GM18870 (cell line): ENCODE measurements at regions not wholly inside any gene's neighbourhood (a gene's known extent, or its start where the extent isn't known, plus 50 kb on each side); places are given as distances from the start of the nearest gene placed in this dataset.

Source experiments
- ATAC-seq: cut with Tn5 transposase; IDR thresholded peaks from one replicate; pipeline ENCODE4 v1.9.1; 2021; ENCODE audit warnings: moderate library complexity; ENCODE audit not compliant: unreplicated experiment

DNA sequence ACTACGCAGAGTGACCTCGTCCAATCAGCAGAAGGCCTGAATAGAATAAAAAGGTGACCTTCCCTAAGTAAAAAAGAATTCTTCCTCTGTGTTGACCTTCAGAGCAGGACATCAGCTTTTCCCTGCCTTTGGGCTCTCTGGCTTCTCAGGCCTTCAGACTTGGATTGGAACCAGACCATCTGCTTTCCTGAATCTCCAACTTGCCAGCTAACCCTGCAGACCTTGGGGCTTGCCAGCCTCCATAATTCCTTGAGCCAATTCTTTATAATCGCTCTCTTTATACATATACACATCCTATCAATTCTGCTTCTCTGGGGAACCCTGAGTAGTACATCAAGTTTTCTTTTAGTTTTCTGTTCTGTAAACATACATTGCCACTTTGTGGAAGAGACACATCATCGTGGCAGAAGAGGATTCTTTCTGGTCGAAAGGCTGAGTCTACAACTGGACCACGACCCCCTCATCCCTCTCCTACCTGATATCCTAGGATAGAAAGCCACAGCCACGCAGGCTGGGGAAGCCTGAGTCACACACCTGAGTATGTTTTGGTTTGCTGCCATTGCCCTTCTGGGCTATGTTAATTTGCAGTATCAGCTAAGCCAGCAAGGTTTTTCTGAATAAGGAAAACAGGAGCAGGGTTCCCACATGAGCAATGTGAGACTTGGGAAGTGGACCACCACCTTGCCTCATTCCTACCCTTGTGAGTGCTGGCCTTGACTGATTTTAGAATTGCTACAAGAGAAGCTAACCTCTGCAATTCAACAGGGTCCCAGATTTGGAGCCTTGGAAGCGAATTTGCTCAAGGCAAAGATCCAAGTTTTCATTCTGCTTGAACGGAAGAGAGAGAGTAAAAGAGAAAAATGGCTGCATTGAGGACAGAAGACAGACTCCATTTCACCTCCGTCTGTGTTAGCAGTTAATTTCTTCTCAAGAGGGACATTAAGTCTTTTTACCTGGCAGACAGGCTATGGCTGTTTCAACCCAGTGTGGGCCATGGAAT, 445.2 kb upstream of the FZD8 start:
- ATAC-seq, result no peak

DNA sequence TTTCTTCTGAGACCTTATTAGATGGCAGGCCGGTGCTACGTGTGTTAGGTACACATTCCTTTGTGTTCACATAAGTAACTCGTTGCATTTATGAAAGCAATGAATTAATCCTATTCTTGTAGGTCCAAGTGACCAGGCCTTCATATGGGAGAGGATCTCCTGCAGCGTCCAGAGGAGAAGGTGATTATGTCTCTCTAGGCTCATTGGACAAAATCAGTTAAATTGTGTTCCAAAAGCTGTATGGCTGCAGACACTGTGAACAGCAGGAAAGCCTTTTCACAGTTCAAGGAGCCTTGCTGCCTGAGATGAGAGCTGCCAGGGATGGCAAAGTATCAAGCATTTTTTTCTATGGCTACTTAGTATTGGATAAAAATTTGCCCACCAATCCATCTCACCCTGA, 433.1 kb upstream of the FZD8 start:
- ATAC-seq, result no peak

- no peak for ATAC-seq
Observed at GRCh38 chr10:36073796-36074345, 431.8 kb upstream of the FZD8 start.

GRCh38 chr10:36068542-36068941, 426.4 kb upstream of the FZD8 start:
- no peak for ATAC-seq

DNA sequence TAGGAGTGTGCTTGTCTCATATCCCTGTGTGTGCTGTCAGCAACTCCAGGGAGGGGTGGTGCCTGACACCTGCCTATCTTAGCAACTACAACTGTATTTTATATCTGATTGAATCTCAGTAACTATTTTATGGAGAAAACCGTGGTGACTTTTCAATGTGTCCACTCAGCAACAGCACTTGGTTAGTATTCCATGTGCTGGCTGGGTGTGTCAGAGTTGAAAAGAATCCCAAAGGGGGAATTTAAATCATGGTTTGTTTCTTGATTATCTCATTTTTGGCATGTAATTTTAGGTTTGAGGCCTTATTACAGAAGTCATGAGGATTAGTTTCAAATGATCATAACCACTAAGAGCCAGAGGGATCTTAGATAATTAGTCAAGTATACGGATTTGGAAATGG, 425.7 kb upstream of the FZD8 start:
- ATAC-seq, result no peak

DNA sequence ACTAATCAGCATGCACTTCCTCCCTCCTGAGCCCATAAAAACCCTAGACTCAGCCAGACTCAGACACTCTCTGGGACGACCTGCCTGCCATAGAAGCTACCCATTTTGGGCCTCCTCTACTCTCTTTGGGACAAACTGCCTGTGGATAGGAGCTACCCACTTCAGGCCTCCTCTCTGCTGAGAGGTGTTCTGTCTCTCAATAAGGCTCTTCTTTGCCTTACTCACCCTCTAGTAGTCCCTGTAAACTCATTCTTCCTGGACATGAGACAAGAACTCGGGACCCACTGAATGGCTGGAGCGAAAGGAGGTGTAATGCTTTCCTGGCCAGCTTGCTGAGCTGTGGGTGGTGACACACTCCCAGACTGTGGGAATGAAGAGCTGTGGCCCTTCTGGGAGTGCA, 424.8 kb upstream of the FZD8 start:
- ATAC-seq, result no peak

GRCh38 chr10:36066102-36066501, 424.0 kb upstream of the FZD8 start:
- no peak for ATAC-seq

DNA sequence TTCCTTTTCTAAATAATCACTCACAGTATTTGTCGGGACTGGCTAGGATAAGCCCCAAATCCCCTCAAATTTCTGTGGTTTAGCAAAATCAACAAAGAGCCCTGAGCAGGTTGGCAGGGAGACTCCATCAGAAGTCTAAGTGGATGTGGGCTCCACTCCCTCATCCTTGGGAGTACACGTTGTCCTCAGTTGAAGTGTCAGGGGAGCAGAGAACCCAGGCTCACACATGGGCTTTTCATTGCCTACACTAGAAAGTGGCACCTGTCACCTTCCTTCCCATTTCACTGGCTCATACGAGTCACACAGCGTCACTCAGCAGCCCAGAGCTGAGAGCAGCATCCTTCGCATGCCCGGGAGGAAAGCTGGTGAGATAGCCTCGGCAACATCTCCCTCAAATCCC, 421.3 kb upstream of the FZD8 start:
- no peak for ATAC-seq

DNA sequence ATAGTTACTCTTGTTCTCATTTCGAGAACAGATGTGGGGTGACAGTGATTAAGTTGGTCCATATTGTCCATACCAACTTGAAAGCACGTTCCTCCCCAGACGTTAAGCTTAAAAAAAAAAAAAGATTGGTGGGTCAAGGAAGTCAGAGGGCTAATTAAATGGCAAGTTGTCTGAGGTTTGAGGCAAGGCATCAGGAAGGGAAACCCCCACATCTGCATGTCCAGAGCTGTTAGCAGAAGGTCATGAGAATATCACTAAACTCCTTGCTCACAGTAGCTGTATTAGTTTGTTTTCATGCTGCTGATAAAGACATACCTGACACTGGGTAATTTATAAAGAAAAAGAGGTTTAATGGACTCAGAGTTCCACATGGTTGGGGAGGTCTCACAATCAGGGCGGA, 415.6 kb upstream of the FZD8 start:
- ATAC-seq, result no peak

DNA sequence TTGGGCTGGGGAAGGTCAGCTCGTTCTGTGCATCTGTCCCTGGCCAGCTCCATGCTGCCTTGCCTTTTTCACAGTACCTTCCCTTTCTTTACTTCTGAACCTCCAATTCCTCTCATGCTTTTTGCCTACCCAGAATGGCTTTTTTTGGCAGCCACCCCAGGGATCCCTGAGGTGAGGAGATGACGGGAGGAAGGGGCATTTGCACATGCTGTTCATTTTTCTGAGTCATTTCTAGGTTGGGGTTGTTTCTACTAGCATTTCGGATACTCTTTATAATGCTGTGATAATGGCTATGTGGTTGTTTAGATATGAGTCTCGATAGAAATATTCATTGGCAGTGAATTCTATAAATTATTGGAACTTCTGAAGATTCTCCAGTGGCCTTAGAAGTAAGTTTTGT, 415.1 kb upstream of the FZD8 start:
- ATAC-seq, result no peak

GRCh38 chr10:36053775-36054174, 411.7 kb upstream of the FZD8 start:
- no peak for ATAC-seq

- ATAC-seq, result no peak
Observed at GRCh38 chr10:36053271-36053670, 411.2 kb upstream of the FZD8 start.

GRCh38 chr10:36051500-36051991, 409.4 kb upstream of the FZD8 start:
- no peak for ATAC-seq

- no peak for ATAC-seq
Observed at GRCh38 chr10:36050763-36051499, 408.8 kb upstream of the FZD8 start.

DNA sequence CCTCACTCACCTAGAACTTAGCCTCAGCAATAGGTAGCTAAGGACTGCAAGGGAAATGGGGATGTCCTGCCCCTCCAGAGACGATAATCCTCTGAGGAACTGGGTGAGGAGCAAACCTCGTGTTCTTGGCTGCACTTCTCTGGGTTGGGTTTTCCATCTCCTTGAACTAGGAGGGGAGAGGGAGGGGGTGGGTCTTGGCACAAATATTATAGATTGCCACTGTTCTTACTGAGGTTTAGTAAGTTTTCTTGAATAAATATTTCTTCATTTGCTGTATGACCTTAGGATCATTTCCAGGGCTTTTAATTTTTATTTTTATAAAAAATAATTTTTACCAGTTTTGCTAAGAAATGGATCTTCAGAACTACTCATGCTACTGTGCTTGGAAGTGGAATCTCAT, 406.7 kb upstream of the FZD8 start:
- ATAC-seq, result no peak

DNA sequence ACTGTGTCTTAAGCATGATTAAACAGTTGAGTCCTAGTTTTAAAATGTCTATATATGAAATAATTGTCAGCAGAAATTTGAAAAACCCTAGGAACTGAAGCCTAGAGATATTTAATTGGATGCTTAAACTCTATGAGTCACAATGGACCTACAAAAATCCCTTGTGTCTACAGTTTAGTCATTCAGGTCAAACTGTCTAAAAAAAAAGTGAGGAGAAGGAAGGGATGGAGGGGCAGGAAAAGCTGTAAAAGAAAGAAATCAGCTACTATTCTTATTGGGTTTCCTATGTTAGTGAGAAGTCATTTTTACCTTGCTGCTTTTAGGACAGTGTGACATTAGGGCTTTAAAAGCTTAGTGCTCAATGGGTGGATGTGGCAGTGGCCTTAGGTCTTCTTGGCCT, 406.1 kb upstream of the FZD8 start:
- no peak for ATAC-seq

- ATAC-seq, result no peak
Observed at GRCh38 chr10:36042135-36042534, 400.0 kb upstream of the FZD8 start.

DNA sequence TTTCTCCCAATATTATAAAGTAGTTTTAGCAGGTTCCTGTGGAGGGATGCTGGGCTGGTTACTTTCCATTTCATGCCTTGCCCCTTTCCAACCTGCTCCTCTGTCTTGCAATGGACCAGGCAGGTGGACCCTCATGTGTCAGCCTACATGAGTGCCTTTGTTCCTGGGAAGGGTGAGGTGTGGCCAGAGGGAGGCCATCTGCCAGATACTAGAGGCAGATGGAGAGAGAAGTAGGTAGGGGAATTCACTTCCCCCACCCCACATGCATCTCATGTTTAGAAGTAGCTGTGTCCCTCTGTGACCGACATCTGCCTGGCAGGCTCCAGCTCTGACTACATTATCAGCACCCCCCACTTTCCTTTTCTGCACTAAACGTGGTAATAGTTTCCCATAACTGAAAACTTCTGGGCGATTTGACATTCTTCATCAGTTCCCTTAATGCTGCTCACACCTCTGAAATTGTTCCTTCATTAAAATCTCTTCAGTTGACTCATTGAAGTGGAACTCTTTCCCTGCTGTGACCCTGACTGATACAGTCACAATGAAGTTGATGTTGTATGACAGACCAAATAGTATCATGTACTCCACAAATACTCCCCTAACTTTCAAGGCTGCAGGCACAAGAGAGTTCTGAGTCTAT, 396.3 kb upstream of the FZD8 start:
- ATAC-seq, result no peak

DNA sequence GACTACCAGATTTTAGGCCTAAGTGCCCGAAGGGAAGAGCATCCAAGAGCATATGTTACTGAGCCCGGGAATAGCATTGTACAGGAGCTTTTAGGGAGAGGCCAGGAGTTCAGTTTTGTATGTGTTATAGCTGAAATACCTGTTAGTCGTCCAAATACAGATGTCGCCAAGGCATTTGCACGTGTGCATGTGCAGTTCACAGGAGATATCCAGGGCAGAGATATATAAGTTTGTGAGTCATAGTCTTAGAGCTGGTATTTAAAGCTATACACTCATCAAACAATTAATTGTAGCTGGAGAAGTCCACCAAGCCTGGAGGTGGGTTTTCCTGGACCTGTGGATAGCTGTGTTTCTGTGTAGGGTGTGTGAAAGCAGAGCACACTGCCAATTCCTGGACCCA, 394.0 kb upstream of the FZD8 start:
- no peak for ATAC-seq

GRCh38 chr10:36033808-36034207, 391.7 kb upstream of the FZD8 start:
- ATAC-seq, result no peak

DNA sequence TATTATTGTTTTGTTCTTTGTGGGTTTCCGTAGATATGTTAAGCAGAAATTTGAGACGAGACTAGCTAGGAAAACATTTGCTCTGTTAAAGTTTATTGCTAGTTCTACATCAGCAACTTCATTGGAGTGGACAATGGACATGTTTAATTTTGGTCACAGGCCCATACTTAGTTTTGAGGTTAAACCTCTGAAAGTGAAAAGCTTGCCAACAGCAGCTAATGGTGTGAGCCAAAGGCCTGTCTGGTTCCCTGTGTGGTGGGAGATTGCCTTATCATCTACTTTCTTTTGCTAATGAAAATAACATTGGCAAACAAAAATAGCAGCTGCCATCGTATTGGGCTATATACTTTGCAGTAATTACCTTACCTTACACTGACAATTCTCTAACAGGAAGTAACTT, 388.4 kb upstream of the FZD8 start:
- ATAC-seq, result no peak
